Prostate gland (tissue), 2 donors: ENCODE measurements at regions not wholly inside any gene's neighbourhood (a gene's known extent, or its start where the extent isn't known, plus 50 kb on each side); places are given as distances from the start of the nearest gene placed in this dataset.

ENCODE experiments used
- DNase-seq: peaks from one replicate; pipeline ENCODE4 v3.0.0-alpha.2; 2019; ENCODE audit warnings: low spot score
- H3K27ac ChIP-seq, 2 donors: fragments of 200-600 bp; sonication (generic); 2 replicates each; pipeline ENCODE4 v1.5.1; 2017 to 2019
- H3K27me3 ChIP-seq: fragments of 200-600 bp; sonication (generic); replicated peaks from 2 replicates; pipeline ENCODE4 v1.5.1; 2019; ENCODE audit not compliant: insufficient read depth
- H3K36me3 ChIP-seq, 2 donors: fragments of 200-600 bp; sonication (generic); 1 replicate in 1 of 2; 2 replicates in 1 of 2; pipeline versions ENCODE4 v1.5.1 to v1.8.1; 2017 to 2019
- H3K4me1 ChIP-seq: fragments of 200-600 bp; sonication (generic); replicated peaks from 2 replicates; pipeline ENCODE4 v1.5.1; 2019
- H3K4me3 ChIP-seq, 2 donors: fragments of 200-600 bp; sonication (generic); 2 replicates each; pipeline ENCODE4 v1.5.1; 2017 to 2019
- H3K9me3 ChIP-seq: fragments of 200-600 bp; sonication (generic); 2 replicates; pipeline ENCODE4 v1.5.1; 2017
- CTCF ChIP-seq, 4 experiments: fragments of 200-600 bp in 2 of 4; fragments of 450-650 bp in 2 of 4; sonication (generic) in 2 of 4; IDR thresholded peaks; 1 replicate in 3 of 4; 2 replicates in 1 of 4; pipeline ENCODE4 v1.5.1; 2016 to 2019; ENCODE audit warnings: antibody characterized with exemption in 4 of 4, mild to moderate bottlenecking in 2 of 4, moderate library complexity in 2 of 4
- POLR2A ChIP-seq: fragments of 450-650 bp; IDR thresholded peaks from one replicate; pipeline ENCODE4 v1.6.1; 2016; ENCODE audit warnings: antibody characterized with exemption, mild to moderate bottlenecking
- POLR2AphosphoS5 ChIP-seq: sonication (generic); formaldehyde crosslinking; IDR thresholded peaks from one replicate; pipeline ENCODE4 v1.6.1; 2017; ENCODE audit warnings: antibody characterized with exemption
- WGBS: methylation state at CpG from one replicate; pipeline ENCODE4 v1.1.5; 2018; 5-methylcytosine and 5-hydroxymethylcytosine counted together
- intact Hi-C: fragments of 100-400 bp; cut with DNase I; formaldehyde crosslinking; loops from one replicate; pipeline ENCODE4 v1.14.2; 2022

GRCh38 chr12:9345171-9345570, 137.0 kb upstream of the PZP start:
- Histone ChIP-seq H3K9me3 (no peaks in the 10 kb centered on the region), H3K27ac (no peak overlapping the region), H3K4me3 (no peak overlapping the region), H3K4me1 (no peaks in the 10 kb centered on the region), H3K27me3 (no peaks in the 10 kb centered on the region), H3K36me3 (no peaks in the 10 kb centered on the region)
- intact Hi-C loops = no loop called here
- no peak for DNase-seq
- TF ChIP-seq CTCF (IDR thresholded peaks at IDR 0.05) (no peak), POLR2A (no peak), POLR2AphosphoS5 (no peak)

GRCh38 chr12:9344541-9344940, 136.3 kb upstream of the PZP start:
- Histone ChIP-seq H3K27me3 (no peaks in the 10 kb centered on the region), H3K27ac (no peak overlapping the region), H3K4me1 (no peaks in the 10 kb centered on the region), H3K4me3 (no peak overlapping the region), H3K36me3 (no peaks in the 10 kb centered on the region), H3K9me3 (no peaks in the 10 kb centered on the region)
- DNase-seq = no peak
- WGBS = 27% methylated on average over 2 of the region's 2 CpGs
- TF ChIP-seq POLR2A (no peak), POLR2AphosphoS5 (no peak), CTCF (IDR thresholded peaks at IDR 0.05) (no peak)
- intact Hi-C loops = no loop called here

- H3K9me3 ChIP-seq = no peaks in the 10 kb centered on the region
- intact Hi-C loops = no loop called here
- no peaks in the 10 kb centered on the region for H3K4me1 ChIP-seq
- no peak for DNase-seq
- no peak overlapping the region for H3K27ac ChIP-seq
- TF ChIP-seq POLR2AphosphoS5 (no peak), CTCF (IDR thresholded peaks at IDR 0.05) (no peak), POLR2A (no peak)
- H3K4me3 ChIP-seq = no peak overlapping the region
- no peaks in the 10 kb centered on the region for H3K36me3 ChIP-seq
- H3K27me3 ChIP-seq = no peaks in the 10 kb centered on the region
- WGBS = 82% methylated on average over 3 of the region's 3 CpGs
Observed at GRCh38 chr12:9343731-9344130, 135.5 kb upstream of the PZP start.

- Histone ChIP-seq H3K36me3 (no peaks in the 10 kb centered on the region), H3K27ac (no peak overlapping the region), H3K4me3 (no peak overlapping the region), H3K27me3 (no peaks in the 10 kb centered on the region), H3K4me1 (no peaks in the 10 kb centered on the region), H3K9me3 (no peaks in the 10 kb centered on the region)
- WGBS = 92% methylated on average over 3 of the region's 3 CpGs
- intact Hi-C loops = no loop called here
- DNase-seq = no peak
- TF ChIP-seq CTCF (IDR thresholded peaks at IDR 0.05) (no peak), POLR2AphosphoS5 (no peak)
Observed at GRCh38 chr12:9342614-9343353, 134.6 kb upstream of the PZP start.

- DNase-seq = no peak
- 96% methylated on average over 2 of the region's 2 CpGs for WGBS
- intact Hi-C loops = no loop called here
- no peak overlapping the region for H3K27ac ChIP-seq
- H3K4me3 ChIP-seq = no peak overlapping the region
- H3K4me1 ChIP-seq = no peaks in the 10 kb centered on the region
- TF ChIP-seq POLR2A = no peak
- no peak for TF ChIP-seq CTCF (IDR thresholded peaks at IDR 0.05)
- no peak for TF ChIP-seq POLR2AphosphoS5
- no peaks in the 10 kb centered on the region for H3K9me3 ChIP-seq
- H3K27me3 ChIP-seq = no peaks in the 10 kb centered on the region
- no peaks in the 10 kb centered on the region for H3K36me3 ChIP-seq
Observed at GRCh38 chr12:9341260-9341585, 133.0 kb upstream of the PZP start.
